Lower lobe of right lung (tissue), 2 donors: ENCODE measurements at regions not wholly inside any gene's neighbourhood (a gene's known extent, or its start where the extent isn't known, plus 50 kb on each side); places are given as distances from the start of the nearest gene placed in this dataset.

Source experiments
- ATAC-seq, 2 donors: fragments of 200-7000 bp; cut with Tn5 transposase; one replicate each; pipeline ENCODE4 v1.9.1; 2020 to 2022; ENCODE audit warnings: mild to moderate bottlenecking in 2 of 2, moderate library complexity in 2 of 2
- DNase-seq: peaks from one replicate; pipeline ENCODE4 v3.0.0-alpha.2; 2020
- H3K27ac ChIP-seq: fragments of 200-600 bp; one replicate; pipeline ENCODE4 v1.8.0; 2022
- H3K27me3 ChIP-seq: fragments of 200-600 bp; one replicate; pipeline ENCODE4 v1.8.0; 2022; ENCODE audit warnings: low read depth
- H3K36me3 ChIP-seq: fragments of 200-600 bp; one replicate; pipeline ENCODE4 v1.8.0; 2022; ENCODE audit warnings: mild to moderate bottlenecking
- H3K4me1 ChIP-seq: fragments of 200-600 bp; one replicate; pipeline ENCODE4 v1.8.0; 2022
- H3K4me3 ChIP-seq: fragments of 200-600 bp; one replicate; pipeline ENCODE4 v1.8.0; 2022; ENCODE audit warnings: mild to moderate bottlenecking
- H3K9me3 ChIP-seq: fragments of 200-600 bp; one replicate; pipeline ENCODE4 v1.8.0; 2022
- intact Hi-C: fragments of 100-400 bp; cut with DNase I; formaldehyde crosslinking; loops from one replicate; pipeline ENCODE4 v1.11.0; 2022
- TF ChIP-seq, protein P1 (sequence below): fragments of 200-600 bp; IDR thresholded peaks from one replicate; pipeline ENCODE4 v1.8.0; 2022; ENCODE audit warnings: antibody characterized with exemption, mild to moderate bottlenecking
- donor health status: DM: no; HTN: yes; CAD: no; lungs with severe emphysema.

DNA sequence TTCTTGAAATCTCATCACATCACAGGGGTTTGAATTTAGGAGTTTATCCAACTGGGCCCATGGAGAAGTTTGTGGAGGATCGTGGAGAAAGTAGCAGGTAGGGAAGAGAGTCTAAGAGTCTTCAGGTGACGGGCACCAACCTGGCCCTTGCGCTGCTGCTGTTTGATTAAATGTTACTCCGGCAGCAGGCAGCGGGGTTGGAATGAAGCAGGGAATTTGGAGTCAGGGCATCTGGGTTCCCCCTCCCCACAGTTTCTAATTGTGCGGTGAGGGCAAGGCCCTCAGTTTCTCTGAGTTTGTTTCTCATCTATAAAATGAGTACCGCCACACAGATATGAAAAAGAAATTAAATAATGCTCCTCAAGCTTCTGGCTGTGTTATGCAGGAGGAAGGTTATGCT, 182.9 kb upstream of the RGMA start:
- H3K4me3 ChIP-seq, result no peak overlapping the region
- no peaks in the 10 kb centered on the region for H3K4me1 ChIP-seq
- H3K9me3 ChIP-seq, result peaks cover 18% of the 10 kb centered on the region
- no peak for DNase-seq
- intact Hi-C loops, result no loop called here
- no peak for ATAC-seq
- TF ChIP-seq, protein P1, sequence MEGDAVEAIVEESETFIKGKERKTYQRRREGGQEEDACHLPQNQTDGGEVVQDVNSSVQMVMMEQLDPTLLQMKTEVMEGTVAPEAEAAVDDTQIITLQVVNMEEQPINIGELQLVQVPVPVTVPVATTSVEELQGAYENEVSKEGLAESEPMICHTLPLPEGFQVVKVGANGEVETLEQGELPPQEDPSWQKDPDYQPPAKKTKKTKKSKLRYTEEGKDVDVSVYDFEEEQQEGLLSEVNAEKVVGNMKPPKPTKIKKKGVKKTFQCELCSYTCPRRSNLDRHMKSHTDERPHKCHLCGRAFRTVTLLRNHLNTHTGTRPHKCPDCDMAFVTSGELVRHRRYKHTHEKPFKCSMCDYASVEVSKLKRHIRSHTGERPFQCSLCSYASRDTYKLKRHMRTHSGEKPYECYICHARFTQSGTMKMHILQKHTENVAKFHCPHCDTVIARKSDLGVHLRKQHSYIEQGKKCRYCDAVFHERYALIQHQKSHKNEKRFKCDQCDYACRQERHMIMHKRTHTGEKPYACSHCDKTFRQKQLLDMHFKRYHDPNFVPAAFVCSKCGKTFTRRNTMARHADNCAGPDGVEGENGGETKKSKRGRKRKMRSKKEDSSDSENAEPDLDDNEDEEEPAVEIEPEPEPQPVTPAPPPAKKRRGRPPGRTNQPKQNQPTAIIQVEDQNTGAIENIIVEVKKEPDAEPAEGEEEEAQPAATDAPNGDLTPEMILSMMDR, result no peak
- no peak overlapping the region for H3K27ac ChIP-seq
- no peaks in the 10 kb centered on the region for H3K27me3 ChIP-seq
- no peaks in the 10 kb centered on the region for H3K36me3 ChIP-seq

DNA sequence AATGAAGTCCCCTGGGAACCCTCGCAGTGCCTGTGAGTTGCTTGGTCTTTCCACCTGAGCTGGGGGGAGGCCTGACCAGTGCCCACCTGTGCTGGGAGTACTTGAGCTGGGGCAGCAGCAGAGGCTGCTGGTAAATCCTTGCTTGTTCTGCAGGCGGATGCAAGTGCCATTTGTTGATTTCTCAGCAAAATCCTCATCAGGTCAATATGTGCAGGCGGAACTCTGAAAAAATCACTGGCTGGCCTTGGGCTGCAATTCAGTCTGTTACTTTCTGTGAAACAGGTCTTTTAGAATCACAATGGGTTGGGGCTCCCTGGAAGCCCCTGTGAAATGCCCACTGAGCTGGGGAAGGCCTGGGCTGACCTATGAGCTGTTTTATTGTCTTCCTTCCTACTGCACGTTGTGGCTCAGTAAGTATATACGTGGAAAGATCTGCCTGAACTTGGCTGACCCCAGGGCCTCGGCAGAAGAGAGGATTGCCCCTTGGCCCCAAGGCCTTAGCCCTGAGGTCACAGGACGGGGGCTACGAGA, 182.0 kb upstream of the RGMA start:
- Histone ChIP-seq H3K4me3 (no peak overlapping the region), H3K36me3 (no peaks in the 10 kb centered on the region), H3K27ac (no peak overlapping the region), H3K9me3 (peaks cover 18% of the 10 kb centered on the region), H3K27me3 (no peaks in the 10 kb centered on the region), H3K4me1 (no peaks in the 10 kb centered on the region)
- ATAC-seq (no peak), DNase-seq (no peak)
- TF ChIP-seq, protein P1, result no peak
- intact Hi-C loops, result no loop called here

DNA sequence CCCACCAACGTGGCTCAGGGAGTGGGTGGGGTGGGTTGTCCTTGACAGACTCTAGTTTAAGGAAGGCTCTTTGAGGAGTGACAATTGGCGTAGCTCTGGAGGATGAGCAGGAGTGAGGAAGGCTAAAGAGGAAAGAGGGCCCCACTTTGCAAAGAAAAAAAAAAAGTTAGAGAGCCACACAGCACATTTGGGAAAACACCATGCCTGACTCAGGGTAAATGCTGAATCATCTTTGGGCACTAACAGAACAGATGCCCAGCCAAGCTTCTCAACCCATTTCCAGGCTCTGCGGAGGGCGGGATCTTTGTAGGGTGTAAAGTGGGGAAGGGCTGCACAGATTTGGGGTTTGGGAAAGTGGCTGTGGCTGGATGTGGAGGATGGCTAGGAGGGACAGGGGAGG, 179.1 kb upstream of the RGMA start:
- H3K27ac ChIP-seq, result no peak overlapping the region
- ATAC-seq (no peak), DNase-seq (no peak)
- no peak overlapping the region for H3K4me3 ChIP-seq
- H3K27me3 ChIP-seq, result no peaks in the 10 kb centered on the region
- no peaks in the 10 kb centered on the region for H3K36me3 ChIP-seq
- H3K4me1 ChIP-seq, result no peaks in the 10 kb centered on the region
- intact Hi-C loops, result no loop called here
- peaks cover 18% of the 10 kb centered on the region for H3K9me3 ChIP-seq
- TF ChIP-seq, protein P1, result no peak

DNA sequence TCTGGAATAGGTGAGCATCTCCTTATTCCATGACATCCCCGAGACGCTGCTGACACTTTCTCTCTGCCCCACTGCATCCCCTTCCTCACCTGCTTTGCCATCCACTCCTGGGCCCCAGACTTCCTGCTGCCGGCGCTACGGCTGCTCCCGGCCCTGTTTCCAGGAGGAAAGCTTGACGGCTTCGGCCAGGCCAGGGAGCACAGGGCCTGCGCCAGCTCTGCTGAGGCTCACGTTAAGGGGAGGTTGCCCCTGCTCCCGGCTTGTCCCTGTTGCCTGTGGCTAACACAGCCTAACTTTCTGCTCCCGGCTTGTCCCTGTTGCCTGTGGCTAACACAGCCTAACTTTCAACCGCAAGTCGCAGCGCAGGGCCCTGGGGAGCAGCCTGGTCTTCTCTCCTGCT, 177.3 kb upstream of the RGMA start:
- no peak for ATAC-seq

DNA sequence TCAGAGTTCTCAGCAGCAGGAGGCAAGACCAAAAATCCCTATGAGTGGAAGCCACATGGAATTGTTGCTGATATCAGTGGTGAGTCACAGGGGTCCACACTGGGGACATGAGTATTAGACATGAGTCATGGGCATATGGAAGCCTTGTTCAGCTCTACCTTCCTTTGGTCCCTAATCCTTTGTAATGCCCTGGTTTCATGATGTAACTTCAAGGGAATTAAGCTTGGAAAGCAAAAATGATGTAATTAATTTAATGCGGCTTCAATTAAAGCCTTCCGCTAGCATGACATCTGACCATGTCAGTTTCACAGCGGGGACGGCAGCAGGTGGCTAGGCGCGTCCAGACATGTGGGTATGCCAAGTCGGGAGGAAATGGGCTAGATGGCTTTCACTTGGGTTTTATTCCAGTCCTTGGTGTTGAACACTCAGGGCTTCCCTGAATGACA, 176.1 kb upstream of the RGMA start:
- intact Hi-C loops, result no loop called here
- no peak overlapping the region for H3K27ac ChIP-seq
- H3K36me3 ChIP-seq, result no peaks in the 10 kb centered on the region
- no peaks in the 10 kb centered on the region for H3K27me3 ChIP-seq
- H3K4me3 ChIP-seq, result no peak overlapping the region
- DNase-seq (no peak), ATAC-seq (no peak)
- TF ChIP-seq, protein P1, result no peak
- no peaks in the 10 kb centered on the region for H3K9me3 ChIP-seq
- no peaks in the 10 kb centered on the region for H3K4me1 ChIP-seq

More for the DNA sequence above, 177.3 kb upstream of the RGMA start:
- Histone ChIP-seq H3K36me3 (no peaks in the 10 kb centered on the region), H3K9me3 (peaks cover 8% of the 10 kb centered on the region), H3K27ac (no peak overlapping the region), H3K4me1 (no peaks in the 10 kb centered on the region), H3K27me3 (no peaks in the 10 kb centered on the region), H3K4me3 (no peak overlapping the region)
- TF ChIP-seq, protein P1, result no peak
- no peak for DNase-seq
- intact Hi-C loops, result no loop called here

DNA sequence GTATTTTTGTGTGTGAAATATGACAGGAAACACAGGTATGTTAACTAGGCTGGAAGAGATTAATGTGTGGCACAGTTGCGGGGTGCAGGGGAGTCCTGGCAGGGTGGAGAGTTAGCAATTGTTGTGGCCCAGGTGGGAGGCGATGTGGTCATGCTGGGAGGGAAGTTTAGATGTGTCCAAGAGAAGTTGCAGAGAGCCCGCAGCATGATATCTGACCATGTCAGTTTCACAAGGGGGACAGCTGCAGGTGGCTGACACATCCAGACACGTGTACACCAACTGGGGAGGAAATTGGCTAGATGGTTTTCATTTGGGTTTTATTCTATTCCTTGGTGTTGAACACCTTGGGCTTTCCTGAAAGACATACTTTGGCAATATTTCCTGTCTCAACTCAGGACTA, 172.8 kb upstream of the RGMA start:
- DNase-seq (no peak), ATAC-seq (no peak)
- Histone ChIP-seq H3K4me1 (no peaks in the 10 kb centered on the region), H3K36me3 (no peaks in the 10 kb centered on the region), H3K27me3 (no peaks in the 10 kb centered on the region), H3K4me3 (no peak overlapping the region), H3K27ac (no peak overlapping the region), H3K9me3 (no peaks in the 10 kb centered on the region)
- TF ChIP-seq, protein P1, result no peak
- intact Hi-C loops, result no loop called here
